Chondrocyte (in vitro differentiated cells): ENCODE measurements at regions not wholly inside any gene's neighbourhood (a gene's known extent, or its start where the extent isn't known, plus 50 kb on each side); places are given as distances from the start of the nearest gene placed in this dataset.

Source experiments
- DNase-seq: peaks from one replicate; pipeline ENCODE4 v3.0.0; 2021; ENCODE audit warnings: mixed read lengths, low spot score
- H3K27ac Mint-ChIP-seq: one replicate; pipeline ENCODE4 v1.8.0; 2021; ENCODE audit warnings: mild to moderate bottlenecking, moderate library complexity, mixed read lengths; ENCODE audit not compliant: unreplicated experiment
- H3K27me3 Mint-ChIP-seq: 2 replicates; pipeline ENCODE4 v1.8.0; 2021; ENCODE audit warnings: low read depth, mixed read lengths
- H3K36me3 Mint-ChIP-seq: 2 replicates; pipeline ENCODE4 v1.8.0; 2021; ENCODE audit warnings: low read depth, mixed read lengths
- H3K4me1 Mint-ChIP-seq: 2 replicates; pipeline ENCODE4 v1.8.0; 2021; ENCODE audit warnings: low read depth, mild to moderate bottlenecking, mixed read lengths
- H3K4me3 Mint-ChIP-seq: one replicate; pipeline ENCODE4 v1.8.0; 2021; ENCODE audit warnings: mild to moderate bottlenecking, moderate library complexity, mixed read lengths; ENCODE audit not compliant: unreplicated experiment
- H3K9me3 Mint-ChIP-seq: 2 replicates; pipeline ENCODE4 v1.8.0; 2021; ENCODE audit warnings: low read depth, mixed read lengths
- TF ChIP-seq, protein P1 (sequence below): fragments of 200-600 bp; sonication (generic); IDR thresholded peaks from 2 replicates; pipeline ENCODE4 v1.5.0; 2021; ENCODE audit warnings: antibody characterized with exemption, mild to moderate bottlenecking, moderate library complexity

DNA sequence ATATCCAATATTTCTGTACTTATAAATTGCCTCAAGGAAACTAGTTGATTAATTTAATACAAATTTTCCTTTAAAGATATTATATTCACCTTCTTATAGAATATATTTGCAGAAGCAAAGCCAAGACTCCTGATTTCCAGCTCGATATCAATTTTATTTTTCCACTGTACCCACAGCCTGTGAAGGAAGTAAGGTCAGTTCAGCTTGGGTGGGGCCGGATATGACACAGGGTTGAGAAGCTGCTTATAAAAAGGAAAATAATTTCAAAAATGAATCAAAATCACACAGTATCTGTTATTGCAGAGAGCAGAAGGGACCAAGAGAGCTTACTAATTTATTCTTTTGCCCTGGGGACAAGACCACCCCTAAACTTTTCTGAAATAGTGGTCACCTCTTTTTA is 491.4 kb downstream of the TUSC7 start:
- Mint-ChIP-seq H3K4me1 (no peaks in the 10 kb centered on the region), H3K27me3 (peaks cover 12% of the 10 kb centered on the region), H3K9me3 (peaks cover 9% of the 10 kb centered on the region), H3K36me3 (no peaks in the 10 kb centered on the region), H3K4me3 (no peak overlapping the region), H3K27ac (no peak overlapping the region)
- no peak for DNase-seq
- TF ChIP-seq, protein P1, sequence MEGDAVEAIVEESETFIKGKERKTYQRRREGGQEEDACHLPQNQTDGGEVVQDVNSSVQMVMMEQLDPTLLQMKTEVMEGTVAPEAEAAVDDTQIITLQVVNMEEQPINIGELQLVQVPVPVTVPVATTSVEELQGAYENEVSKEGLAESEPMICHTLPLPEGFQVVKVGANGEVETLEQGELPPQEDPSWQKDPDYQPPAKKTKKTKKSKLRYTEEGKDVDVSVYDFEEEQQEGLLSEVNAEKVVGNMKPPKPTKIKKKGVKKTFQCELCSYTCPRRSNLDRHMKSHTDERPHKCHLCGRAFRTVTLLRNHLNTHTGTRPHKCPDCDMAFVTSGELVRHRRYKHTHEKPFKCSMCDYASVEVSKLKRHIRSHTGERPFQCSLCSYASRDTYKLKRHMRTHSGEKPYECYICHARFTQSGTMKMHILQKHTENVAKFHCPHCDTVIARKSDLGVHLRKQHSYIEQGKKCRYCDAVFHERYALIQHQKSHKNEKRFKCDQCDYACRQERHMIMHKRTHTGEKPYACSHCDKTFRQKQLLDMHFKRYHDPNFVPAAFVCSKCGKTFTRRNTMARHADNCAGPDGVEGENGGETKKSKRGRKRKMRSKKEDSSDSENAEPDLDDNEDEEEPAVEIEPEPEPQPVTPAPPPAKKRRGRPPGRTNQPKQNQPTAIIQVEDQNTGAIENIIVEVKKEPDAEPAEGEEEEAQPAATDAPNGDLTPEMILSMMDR = no peak

DNA sequence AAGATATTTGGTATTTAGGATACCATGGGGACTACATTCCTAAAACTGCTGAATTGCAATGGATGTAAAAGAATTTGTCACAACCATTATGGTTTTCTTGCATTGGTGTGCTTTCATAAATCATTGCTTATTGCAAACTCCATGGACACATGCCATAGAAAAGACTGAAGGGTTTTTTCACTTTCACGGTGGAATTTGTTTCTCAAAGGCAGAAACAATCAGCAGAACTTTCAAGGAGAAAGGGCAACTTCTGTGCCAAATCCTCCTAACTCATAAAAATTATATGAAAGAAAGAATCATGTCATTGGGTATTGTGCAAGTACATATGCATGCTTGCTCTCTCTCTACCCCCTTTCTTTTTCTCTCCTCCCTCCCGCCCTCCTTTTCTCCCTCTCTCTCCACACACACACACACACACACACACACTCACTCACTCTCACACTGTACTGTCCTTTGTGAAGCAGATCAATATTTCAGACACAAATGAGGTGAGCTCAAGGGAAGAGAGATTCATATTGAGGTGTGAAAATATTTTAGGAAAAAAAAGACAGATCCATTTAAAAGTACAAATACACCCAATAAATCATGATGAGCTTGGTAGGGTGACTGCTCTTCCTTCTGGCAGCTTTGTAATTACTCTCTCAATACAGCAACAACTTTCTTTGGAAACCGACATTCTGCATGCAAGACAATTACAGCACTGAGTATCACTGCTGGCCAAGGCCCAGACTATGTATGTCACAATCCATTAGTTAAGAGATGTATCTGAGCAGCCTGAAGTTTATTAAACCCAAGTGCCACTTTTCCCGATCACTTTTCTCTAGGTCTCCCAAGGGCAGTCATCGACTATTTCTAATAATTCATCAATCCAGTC is 492.6 kb downstream of the TUSC7 start:
- H3K9me3 Mint-ChIP-seq = peaks cover 9% of the 10 kb centered on the region
- H3K36me3 Mint-ChIP-seq = no peaks in the 10 kb centered on the region
- H3K4me1 Mint-ChIP-seq = no peaks in the 10 kb centered on the region
- no peak overlapping the region for H3K4me3 Mint-ChIP-seq
- peaks cover 14% of the 10 kb centered on the region for H3K27me3 Mint-ChIP-seq
- H3K27ac Mint-ChIP-seq = no peak overlapping the region
- TF ChIP-seq, protein P1 = no peak
- DNase-seq = no peak

DNA sequence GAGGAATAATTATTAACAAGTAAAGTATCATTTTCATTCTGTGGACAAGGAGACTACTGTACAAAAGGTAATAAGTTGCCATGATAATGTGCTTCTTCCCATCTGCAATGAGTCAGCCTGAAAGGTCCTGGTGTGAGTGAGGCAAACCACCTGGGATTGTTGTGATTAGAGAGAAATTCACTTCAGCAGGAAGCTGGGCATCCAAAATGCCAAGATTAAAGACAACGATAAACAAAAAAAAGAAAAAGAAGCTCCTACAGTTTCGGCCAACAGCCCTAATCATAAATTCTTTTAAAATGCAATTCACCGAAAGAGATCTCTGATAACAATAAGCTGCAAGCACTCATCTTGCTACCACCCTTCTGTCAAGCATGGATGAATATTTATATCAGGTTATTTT is 507.8 kb downstream of the TUSC7 start:
- Mint-ChIP-seq H3K4me1 (peaks cover 5% of the 10 kb centered on the region), H3K36me3 (no peaks in the 10 kb centered on the region), H3K27me3 (peaks cover 21% of the 10 kb centered on the region), H3K27ac (no peak overlapping the region), H3K4me3 (no peak overlapping the region), H3K9me3 (peaks cover 6% of the 10 kb centered on the region)
- TF ChIP-seq, protein P1 = no peak
- no peak for DNase-seq

DNA sequence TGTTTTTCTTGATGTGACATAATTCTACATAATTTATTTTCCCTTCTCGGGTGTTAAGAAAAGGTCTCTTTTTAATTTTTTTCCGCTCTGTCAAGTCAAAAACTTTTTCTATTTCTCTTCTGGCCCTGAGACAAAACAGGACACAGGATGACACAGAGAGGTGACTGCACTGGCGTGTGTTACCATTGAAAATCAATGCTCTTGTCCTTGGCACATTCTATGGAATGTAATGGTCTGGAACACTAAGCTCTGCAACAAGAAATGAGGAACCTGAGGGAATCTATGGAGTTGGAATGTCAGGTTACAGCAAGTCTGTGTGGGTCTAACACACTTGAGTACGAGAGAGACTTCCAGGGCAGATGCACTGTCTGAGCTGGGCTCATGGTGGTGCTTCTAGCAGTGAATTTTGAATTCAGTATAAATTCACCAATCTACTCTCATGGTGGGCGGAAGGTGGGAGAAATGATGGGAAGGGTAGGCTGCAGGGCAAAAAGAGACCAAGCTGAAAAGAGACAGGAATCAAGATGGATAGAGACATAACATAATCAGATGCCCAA is 508.3 kb downstream of the TUSC7 start:
- Mint-ChIP-seq H3K27me3 (peaks cover 19% of the 10 kb centered on the region), H3K9me3 (peaks cover 2% of the 10 kb centered on the region), H3K4me3 (no peak overlapping the region)

DNA sequence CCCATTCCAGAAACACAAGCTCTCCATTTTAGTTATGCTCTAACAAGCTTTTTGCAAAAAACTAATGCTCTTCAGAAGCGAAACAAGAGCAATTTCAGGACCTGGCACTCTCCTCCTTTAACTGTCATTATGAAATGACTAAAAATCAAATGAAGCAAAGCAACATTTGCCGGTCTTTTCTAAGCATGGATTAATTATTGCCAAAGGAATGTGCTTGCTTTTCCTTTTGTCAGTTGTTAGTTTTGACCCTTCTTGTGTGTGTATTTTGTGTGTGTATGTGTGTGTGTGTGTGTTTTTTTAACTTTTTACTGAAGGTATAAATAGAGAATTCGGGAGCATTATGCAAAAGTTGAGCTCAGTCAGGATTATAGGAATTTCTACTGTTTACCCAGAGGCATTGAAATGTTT is 509.1 kb downstream of the TUSC7 start:
- TF ChIP-seq, protein P1 = no peak
- H3K27me3 Mint-ChIP-seq = peaks cover 20% of the 10 kb centered on the region
- H3K4me3 Mint-ChIP-seq = no peak overlapping the region
- no peak for DNase-seq
- peaks cover 5% of the 10 kb centered on the region for H3K4me1 Mint-ChIP-seq
- no peaks in the 10 kb centered on the region for H3K36me3 Mint-ChIP-seq
- no peaks in the 10 kb centered on the region for H3K9me3 Mint-ChIP-seq
- no peak overlapping the region for H3K27ac Mint-ChIP-seq

More for the DNA sequence above, 508.3 kb downstream of the TUSC7 start:
- TF ChIP-seq, protein P1 = no peak
- Mint-ChIP-seq H3K27ac (no peak overlapping the region), H3K36me3 (no peaks in the 10 kb centered on the region), H3K4me1 (peaks cover 5% of the 10 kb centered on the region)
- no peak for DNase-seq
